ENCODE measurements at regions not wholly inside any gene's neighbourhood (a gene's known extent, or its start where the extent isn't known, plus 50 kb on each side); places are given as distances from the start of the nearest gene placed in this dataset.
"Not testable (repeated sequence)": the region's sequence is repeated elsewhere in the genome, so short reads cannot be mapped to it uniquely, and the experiment has no call there.

DNA sequence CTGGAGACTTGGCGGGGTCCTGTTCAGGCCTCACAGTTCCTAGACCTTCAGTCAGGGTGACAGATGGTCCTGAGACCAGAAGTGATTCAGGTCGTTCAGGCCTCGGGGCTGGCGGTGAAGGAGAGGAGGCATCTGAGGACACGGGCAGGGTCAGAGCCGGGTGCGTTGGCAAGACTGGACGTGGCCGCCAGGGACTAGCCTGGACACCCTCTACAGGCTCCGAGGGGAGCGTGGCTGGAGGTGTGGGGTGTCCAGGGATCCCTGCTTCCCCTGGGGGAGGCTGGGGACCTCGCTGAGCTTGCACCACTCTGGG, 64.0 kb upstream of the TARDBP start:
- Histone ChIP-seq H3K4me3 (no peak overlapping the region), H3K9me3 (ENCODE audit: low read depth) (no peaks in the 10 kb centered on the region), H3K27ac (no peak overlapping the region), H3K4me1 (ENCODE audit: low read depth) (peaks cover 8% of the 10 kb centered on the region), H3K27me3 (no peaks in the 10 kb centered on the region), H3K36me3 (no peaks in the 10 kb centered on the region)
- TF ChIP-seq, protein P1, sequence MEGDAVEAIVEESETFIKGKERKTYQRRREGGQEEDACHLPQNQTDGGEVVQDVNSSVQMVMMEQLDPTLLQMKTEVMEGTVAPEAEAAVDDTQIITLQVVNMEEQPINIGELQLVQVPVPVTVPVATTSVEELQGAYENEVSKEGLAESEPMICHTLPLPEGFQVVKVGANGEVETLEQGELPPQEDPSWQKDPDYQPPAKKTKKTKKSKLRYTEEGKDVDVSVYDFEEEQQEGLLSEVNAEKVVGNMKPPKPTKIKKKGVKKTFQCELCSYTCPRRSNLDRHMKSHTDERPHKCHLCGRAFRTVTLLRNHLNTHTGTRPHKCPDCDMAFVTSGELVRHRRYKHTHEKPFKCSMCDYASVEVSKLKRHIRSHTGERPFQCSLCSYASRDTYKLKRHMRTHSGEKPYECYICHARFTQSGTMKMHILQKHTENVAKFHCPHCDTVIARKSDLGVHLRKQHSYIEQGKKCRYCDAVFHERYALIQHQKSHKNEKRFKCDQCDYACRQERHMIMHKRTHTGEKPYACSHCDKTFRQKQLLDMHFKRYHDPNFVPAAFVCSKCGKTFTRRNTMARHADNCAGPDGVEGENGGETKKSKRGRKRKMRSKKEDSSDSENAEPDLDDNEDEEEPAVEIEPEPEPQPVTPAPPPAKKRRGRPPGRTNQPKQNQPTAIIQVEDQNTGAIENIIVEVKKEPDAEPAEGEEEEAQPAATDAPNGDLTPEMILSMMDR (IDR thresholded peaks at IDR 0.05; ENCODE audit: low read depth, low read length): no peak
- no peak for DNase-seq (ENCODE audit: low read depth in 1 of 2, low spot score in 1 of 2)

DNA sequence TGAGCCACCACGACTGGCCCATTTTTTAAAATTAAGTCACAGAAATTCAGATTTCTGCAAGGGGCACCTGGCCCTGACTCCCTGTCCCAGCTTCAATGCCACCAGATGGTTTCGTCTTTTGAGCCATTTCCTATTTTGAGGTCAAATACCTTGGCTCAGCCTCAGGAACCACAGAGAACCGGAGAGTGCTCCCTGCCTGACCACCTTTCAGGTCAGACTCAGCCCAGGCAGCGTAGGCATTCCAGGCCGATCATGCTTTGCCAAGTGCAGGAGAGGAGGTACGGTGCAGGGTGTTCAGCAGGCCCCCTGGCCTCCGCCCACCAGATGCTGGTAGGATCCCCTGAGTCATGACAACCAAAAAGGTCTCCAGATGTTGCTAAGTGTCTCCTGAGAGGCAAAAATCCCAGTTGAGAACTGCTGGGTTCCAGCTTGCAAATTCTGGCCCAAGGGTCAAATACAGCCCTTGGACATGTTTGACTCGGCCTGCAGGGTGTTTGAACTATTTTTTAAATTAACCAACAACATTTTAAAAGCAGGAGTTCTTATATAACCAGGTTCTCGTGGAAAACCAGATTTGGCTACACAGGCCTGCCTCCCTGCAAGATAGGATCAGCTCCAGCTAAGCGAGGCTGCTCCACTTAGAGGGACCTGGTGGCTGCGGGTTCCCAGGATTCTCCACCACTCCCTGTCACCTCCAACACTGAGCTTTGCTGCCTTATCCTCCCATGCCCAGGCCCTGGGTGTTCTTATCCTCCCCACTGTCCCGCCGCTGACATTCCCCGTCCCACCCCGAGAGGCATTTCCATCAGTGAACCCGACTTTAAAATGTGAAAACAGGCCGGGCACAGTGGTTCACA, 61.9 kb upstream of the TARDBP start:
- no peaks in the 10 kb centered on the region for H3K27me3 ChIP-seq

DNA sequence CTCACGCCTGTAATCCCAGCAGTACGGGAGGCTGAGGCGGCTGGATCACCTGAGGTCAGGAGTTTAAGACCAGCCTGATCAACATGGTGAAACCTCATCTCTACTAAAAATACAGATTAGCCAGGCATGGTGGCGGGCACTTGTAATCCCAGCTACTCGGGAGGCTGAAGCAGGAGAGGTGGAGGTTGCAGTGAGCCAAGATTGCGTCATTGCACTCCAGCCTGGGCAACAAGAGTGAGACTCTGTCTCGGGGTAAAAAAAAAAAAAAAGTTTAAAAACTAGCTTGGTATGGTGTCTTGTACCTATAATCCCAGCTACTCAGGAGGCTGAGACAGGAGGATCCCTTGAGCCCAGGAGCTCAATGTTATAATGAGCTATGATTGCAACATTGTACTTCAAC, 61.2 kb upstream of the TARDBP start:
- not testable (repeated sequence) for H3K9me3 ChIP-seq (ENCODE audit: low read depth); DNase-seq (ENCODE audit: low read depth in 1 of 2, low spot score in 1 of 2); H3K36me3 ChIP-seq; H3K27ac ChIP-seq; H3K4me3 ChIP-seq; H3K27me3 ChIP-seq; H3K4me1 ChIP-seq (ENCODE audit: low read depth)

More for the DNA sequence above, 61.9 kb upstream of the TARDBP start:
- no peak overlapping the region for H3K4me3 ChIP-seq
- DNase-seq (ENCODE audit: low read depth in 1 of 2, low spot score in 1 of 2): no peak
- TF ChIP-seq, protein P1 (IDR thresholded peaks at IDR 0.05; ENCODE audit: low read depth, low read length): no peak
- no peaks in the 10 kb centered on the region for H3K36me3 ChIP-seq
- no peak overlapping the region for H3K27ac ChIP-seq
- H3K4me1 ChIP-seq (ENCODE audit: low read depth): peaks cover 8% of the 10 kb centered on the region
- no peaks in the 10 kb centered on the region for H3K9me3 ChIP-seq (ENCODE audit: low read depth)

DNA sequence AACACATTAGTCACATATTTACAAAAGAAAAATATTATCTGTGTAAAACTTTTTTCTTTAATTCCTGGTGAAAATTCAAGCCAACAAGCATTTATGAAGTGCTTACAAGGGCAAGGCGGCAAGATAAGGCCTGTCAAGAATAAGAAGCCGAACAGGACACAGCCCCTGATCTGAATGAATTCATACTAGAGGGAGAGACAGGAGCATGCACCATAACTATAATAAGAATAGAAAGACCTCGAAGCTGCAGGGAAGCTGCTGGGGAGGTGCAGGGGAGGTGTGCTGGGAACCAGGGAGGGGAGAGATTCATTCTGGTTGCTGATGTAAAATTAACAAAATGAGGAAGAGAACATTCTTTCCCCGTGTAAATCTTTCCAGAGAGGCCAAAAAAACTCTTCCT, 60.5 kb upstream of the TARDBP start:
- Histone ChIP-seq H3K9me3 (ENCODE audit: low read depth) (no peaks in the 10 kb centered on the region), H3K27ac (peak overlapping the region; percentile 16), H3K4me3 (no peak overlapping the region), H3K4me1 (ENCODE audit: low read depth) (peaks cover 9% of the 10 kb centered on the region), H3K27me3 (no peaks in the 10 kb centered on the region), H3K36me3 (no peaks in the 10 kb centered on the region)
- peak in 1 of 2 donors; percentile 50 for DNase-seq (ENCODE audit: low read depth in 1 of 2, low spot score in 1 of 2)
- TF ChIP-seq, protein P1 (IDR thresholded peaks at IDR 0.05; ENCODE audit: low read depth, low read length): no peak

DNA sequence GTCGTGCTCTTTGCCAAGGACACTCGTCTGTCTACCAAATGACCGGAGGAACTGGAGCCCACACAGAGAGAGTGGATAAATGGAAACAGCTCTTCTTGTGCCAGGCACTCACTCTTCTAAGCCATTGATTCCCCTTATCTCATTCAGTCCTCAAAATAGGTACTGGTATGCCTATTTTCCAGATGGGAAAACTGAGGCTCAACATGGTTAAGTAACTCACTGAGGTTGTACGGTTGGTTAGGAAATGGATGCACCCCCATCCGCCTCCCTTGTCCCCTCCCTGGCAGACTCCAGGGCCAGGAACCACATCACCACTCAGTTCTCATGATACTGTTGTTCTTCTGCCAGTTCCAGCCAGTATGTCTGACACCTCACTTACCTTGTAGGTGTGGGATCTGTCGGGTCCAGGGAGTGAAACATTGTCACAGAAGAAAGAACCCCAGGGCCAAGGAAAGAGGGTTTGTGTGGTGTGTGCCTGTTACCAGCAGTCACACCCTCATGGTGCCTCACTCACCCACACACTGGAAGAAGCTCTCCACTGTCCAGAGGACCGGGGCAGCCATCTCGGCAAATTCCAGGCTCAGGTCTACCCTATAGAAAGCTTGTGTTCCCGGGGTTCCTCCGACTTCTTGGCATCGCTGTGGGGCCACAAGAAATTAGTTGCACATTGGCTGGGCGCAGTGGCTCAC, 58.8 kb upstream of the TARDBP start:
- H3K36me3 ChIP-seq: no peaks in the 10 kb centered on the region
- peaks cover 4% of the 10 kb centered on the region for H3K27me3 ChIP-seq
- no peak overlapping the region for H3K27ac ChIP-seq
- DNase-seq (ENCODE audit: low read depth in 1 of 2, low spot score in 1 of 2): no peak
- TF ChIP-seq, protein P1 (IDR thresholded peaks at IDR 0.05; ENCODE audit: low read depth, low read length): no peak
- no peaks in the 10 kb centered on the region for H3K9me3 ChIP-seq (ENCODE audit: low read depth)
- H3K4me3 ChIP-seq: no peak overlapping the region
- peaks cover 16% of the 10 kb centered on the region for H3K4me1 ChIP-seq (ENCODE audit: low read depth)

DNA sequence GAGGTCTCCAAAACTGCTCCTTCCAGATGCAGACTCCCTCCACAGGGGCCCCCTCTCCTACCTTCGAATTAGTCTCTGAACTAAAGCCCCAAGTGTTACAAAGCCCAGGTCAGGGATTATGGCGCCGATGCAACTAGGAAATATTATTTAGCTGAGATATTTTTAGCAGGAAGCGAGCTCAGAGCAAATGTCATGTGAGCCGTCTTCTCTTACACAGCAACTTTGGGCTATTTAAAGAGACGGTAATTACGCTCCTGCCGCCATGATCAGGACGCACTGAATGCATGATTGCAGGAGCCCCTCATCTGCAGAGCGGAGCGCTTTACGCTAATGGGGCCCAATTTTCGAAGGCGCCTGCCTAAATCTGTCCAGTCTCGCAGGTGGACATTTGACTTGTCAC, 55.3 kb upstream of the TARDBP start:
- H3K9me3 ChIP-seq (ENCODE audit: low read depth): no peaks in the 10 kb centered on the region
- H3K27me3 ChIP-seq: peaks cover 6% of the 10 kb centered on the region
- no peak overlapping the region for H3K4me3 ChIP-seq
- TF ChIP-seq, protein P1 (IDR thresholded peaks at IDR 0.05; ENCODE audit: low read depth, low read length): no peak
- H3K27ac ChIP-seq: no peak overlapping the region
- H3K4me1 ChIP-seq (ENCODE audit: low read depth): peaks cover 10% of the 10 kb centered on the region
- no peaks in the 10 kb centered on the region for H3K36me3 ChIP-seq
- no peak for DNase-seq (ENCODE audit: low read depth in 1 of 2, low spot score in 1 of 2)

Measured in cardiac muscle cell (in vitro differentiated cells and primary cell).